ENCODE measurements at regions not wholly inside any gene's neighbourhood (a gene's known extent, or its start where the extent isn't known, plus 50 kb on each side); places are given as distances from the start of the nearest gene placed in this dataset.

DNA sequence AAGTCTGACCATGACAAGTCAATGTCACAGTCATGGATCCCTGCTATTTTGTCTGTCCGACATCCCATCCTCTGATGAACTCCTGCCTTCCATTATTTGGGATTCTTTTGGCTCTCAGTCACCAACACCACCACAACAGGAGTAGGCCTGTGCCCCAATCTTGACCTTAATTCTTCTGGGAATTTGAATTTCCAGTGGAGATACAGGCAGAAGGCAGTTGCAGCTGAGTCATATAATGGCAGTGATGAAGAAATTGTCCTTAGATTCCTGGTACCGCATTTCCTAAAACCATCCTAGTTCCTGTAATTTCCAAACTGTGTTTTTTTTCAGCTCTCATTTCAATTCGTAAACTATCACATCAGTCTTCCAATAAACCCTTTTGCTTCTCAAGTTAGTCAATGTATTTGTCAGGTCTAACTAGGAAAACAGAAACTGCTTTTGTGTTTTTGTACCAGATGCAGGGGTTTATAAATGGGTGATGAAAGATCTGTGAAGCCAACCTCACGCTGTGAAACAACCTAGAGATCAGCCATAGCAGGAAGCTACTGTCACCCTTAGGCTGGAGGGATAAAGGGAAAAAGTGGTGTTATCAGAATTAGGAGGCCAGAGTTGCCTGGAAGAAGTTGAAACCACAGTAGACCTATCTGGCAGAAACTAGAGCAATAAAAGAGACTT, 126.3 kb upstream of the TMEM108 start:
- Histone ChIP-seq H3K9me3 (ENCODE audit: control insufficient read depth, insufficient read depth, low read length) (no peaks in the 10 kb centered on the region; the same call in 1 of the 2 replicates), H3K27me3 (ENCODE audit: control insufficient read depth, insufficient read depth, low read length) (no peaks in the 10 kb centered on the region), H3K27ac (ENCODE audit: low read depth, low read length) (no peak overlapping the region), H3K4me3 (ENCODE audit: low read depth, low read length) (no peak overlapping the region)
- DNase-seq (ENCODE audit: low read depth, low spot score) = no peak
- ChIA-PET POLR2A (no interaction called here), CTCF (no interaction called here)
- TF ChIP-seq, protein P1, sequence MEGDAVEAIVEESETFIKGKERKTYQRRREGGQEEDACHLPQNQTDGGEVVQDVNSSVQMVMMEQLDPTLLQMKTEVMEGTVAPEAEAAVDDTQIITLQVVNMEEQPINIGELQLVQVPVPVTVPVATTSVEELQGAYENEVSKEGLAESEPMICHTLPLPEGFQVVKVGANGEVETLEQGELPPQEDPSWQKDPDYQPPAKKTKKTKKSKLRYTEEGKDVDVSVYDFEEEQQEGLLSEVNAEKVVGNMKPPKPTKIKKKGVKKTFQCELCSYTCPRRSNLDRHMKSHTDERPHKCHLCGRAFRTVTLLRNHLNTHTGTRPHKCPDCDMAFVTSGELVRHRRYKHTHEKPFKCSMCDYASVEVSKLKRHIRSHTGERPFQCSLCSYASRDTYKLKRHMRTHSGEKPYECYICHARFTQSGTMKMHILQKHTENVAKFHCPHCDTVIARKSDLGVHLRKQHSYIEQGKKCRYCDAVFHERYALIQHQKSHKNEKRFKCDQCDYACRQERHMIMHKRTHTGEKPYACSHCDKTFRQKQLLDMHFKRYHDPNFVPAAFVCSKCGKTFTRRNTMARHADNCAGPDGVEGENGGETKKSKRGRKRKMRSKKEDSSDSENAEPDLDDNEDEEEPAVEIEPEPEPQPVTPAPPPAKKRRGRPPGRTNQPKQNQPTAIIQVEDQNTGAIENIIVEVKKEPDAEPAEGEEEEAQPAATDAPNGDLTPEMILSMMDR (IDR thresholded peaks at IDR 0.05; ENCODE audit: low read depth, low read length) = no peak

DNA sequence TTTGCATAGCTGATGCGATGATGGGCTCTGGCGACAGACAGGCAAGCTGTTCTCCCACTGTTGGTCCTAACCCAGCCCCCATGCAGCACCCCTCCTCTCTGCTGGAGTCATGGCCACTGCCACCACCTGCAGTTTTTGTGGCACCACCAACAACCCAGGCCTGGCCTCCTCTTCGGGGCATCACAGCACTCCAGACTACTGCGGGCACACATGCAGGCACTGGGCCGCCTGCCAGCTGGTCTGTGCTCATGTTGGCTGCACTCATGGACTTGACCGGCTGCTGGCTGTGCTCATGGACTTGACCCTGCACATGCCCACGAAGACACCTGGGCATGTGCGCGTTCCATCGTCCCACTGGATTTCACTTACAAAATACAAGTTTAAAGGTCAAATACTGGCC, 130.9 kb upstream of the TMEM108 start:
- Histone ChIP-seq H3K9me3 (ENCODE audit: control insufficient read depth, insufficient read depth, low read length) (no peaks in the 10 kb centered on the region; the same call in 1 of the 2 replicates), H3K4me3 (ENCODE audit: low read depth, low read length) (no peak overlapping the region), H3K27me3 (ENCODE audit: control insufficient read depth, insufficient read depth, low read length) (no peaks in the 10 kb centered on the region), H3K27ac (ENCODE audit: low read depth, low read length) (no peak overlapping the region)
- CTCF ChIA-PET = no interaction called here
- DNase-seq (ENCODE audit: low read depth, low spot score) = no peak
- TF ChIP-seq, protein P1 (IDR thresholded peaks at IDR 0.05; ENCODE audit: low read depth, low read length) = no peak
- POLR2A ChIA-PET = no interaction called here

DNA sequence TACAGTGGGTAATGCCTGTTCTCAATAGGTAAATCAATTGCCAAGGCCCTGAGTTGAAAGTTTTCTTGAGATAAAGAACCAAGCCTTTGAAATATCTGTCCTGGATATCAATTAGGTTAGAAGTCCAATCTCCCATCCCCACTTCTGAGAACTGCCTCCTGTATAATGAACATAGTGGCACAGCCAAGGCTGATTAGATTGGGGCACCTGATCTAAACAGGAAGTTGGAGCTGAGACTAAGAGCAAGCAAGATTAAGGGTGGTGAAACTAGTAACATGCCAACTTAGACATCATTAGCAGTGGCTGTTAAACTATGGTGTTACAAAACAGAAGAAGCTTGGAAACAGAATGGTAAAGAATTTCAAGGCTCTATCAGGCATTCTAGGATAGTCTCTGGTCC, 137.7 kb upstream of the TMEM108 start:
- no peaks in the 10 kb centered on the region for H3K27me3 ChIP-seq (ENCODE audit: control insufficient read depth, insufficient read depth, low read length)
- TF ChIP-seq, protein P1 (IDR thresholded peaks at IDR 0.05; ENCODE audit: low read depth, low read length) = no peak
- POLR2A ChIA-PET = no interaction called here
- CTCF ChIA-PET = no interaction called here
- no peak for DNase-seq (ENCODE audit: low read depth, low spot score)
- no peaks in the 10 kb centered on the region for H3K9me3 ChIP-seq (ENCODE audit: control insufficient read depth, insufficient read depth, low read length)
- H3K27ac ChIP-seq (ENCODE audit: low read depth, low read length) = no peak overlapping the region
- H3K4me3 ChIP-seq (ENCODE audit: low read depth, low read length) = no peak overlapping the region

DNA sequence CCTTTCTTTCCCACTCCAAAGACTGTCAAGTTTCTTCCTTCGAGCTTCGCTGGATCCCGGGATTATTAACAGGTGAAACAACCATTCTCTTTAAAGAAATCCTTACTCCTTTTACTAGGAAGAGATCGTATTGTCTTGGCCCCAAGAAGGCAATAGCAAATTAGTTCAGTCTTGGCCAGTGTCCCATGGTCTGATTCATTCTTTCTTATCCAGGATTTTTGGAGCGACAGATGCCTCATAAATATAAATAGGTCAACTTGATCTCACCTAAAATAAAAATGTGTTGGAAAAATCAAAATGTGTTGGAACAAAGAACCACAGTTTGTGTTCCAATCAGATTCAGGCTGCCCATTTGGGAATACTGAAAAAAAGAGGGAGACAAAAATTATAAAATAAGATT, 140.1 kb upstream of the TMEM108 start:
- no peaks in the 10 kb centered on the region for H3K9me3 ChIP-seq (ENCODE audit: control insufficient read depth, insufficient read depth, low read length)
- DNase-seq (ENCODE audit: low read depth, low spot score) = no peak
- TF ChIP-seq, protein P1 (IDR thresholded peaks at IDR 0.05; ENCODE audit: low read depth, low read length) = no peak
- H3K27me3 ChIP-seq (ENCODE audit: control insufficient read depth, insufficient read depth, low read length) = no peaks in the 10 kb centered on the region
- no peak overlapping the region for H3K4me3 ChIP-seq (ENCODE audit: low read depth, low read length)
- H3K27ac ChIP-seq (ENCODE audit: low read depth, low read length) = no peak overlapping the region
- POLR2A ChIA-PET = no interaction called here
- CTCF ChIA-PET = no interaction called here

DNA sequence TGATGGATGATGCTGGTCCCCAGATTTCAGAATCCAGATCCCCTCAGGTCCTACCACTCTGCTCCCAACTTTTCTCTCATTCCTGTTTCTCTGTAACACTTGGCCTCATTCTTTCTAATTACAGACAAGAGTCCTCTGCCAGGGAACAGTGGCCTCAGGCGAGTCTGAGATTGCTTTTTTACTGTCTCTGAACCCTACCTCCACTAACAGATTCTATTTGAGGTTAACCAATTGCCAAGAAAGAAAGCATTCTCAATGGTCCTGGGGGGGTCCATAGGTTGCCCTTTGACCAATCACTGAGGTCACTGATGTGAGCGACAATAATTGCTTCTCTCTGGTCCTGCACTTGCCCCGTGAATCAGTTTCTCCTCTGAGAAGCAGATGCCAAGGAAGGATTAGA, 145.2 kb upstream of the TMEM108 start:
- CTCF ChIA-PET = no interaction called here
- no peaks in the 10 kb centered on the region for H3K9me3 ChIP-seq (ENCODE audit: control insufficient read depth, insufficient read depth, low read length)
- TF ChIP-seq, protein P1 (IDR thresholded peaks at IDR 0.05; ENCODE audit: low read depth, low read length) = no peak
- POLR2A ChIA-PET = no interaction called here
- no peak for DNase-seq (ENCODE audit: low read depth, low spot score)
- no peak overlapping the region for H3K4me3 ChIP-seq (ENCODE audit: low read depth, low read length)
- H3K27ac ChIP-seq (ENCODE audit: low read depth, low read length) = no peak overlapping the region
- no peaks in the 10 kb centered on the region for H3K27me3 ChIP-seq (ENCODE audit: control insufficient read depth, insufficient read depth, low read length)
